ENCODE measurements at regions not wholly inside any gene's neighbourhood (a gene's known extent, or its start where the extent isn't known, plus 50 kb on each side); places are given as distances from the start of the nearest gene placed in this dataset.

DNA sequence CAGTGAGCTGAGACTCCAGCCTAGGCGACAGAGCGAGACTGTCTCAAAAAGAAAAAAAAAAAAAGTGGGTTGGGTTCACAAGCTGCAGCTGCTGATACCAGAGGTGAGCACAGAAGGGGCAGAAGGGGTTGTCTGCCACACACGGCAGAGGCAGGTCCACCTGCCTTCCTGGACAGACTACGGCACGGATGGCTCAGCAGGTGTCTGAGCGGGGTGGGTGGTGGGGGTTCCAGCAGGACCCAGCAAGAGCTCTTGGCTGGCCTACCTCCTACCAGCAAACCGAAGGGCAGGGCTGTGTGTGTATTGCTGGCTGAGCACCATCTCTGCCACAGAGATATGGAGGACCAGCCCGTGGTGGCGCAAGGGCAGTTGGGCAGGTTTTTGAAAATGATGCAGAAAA is 130.4 kb upstream of the ASB18 start:
- TF ChIP-seq, protein P1, sequence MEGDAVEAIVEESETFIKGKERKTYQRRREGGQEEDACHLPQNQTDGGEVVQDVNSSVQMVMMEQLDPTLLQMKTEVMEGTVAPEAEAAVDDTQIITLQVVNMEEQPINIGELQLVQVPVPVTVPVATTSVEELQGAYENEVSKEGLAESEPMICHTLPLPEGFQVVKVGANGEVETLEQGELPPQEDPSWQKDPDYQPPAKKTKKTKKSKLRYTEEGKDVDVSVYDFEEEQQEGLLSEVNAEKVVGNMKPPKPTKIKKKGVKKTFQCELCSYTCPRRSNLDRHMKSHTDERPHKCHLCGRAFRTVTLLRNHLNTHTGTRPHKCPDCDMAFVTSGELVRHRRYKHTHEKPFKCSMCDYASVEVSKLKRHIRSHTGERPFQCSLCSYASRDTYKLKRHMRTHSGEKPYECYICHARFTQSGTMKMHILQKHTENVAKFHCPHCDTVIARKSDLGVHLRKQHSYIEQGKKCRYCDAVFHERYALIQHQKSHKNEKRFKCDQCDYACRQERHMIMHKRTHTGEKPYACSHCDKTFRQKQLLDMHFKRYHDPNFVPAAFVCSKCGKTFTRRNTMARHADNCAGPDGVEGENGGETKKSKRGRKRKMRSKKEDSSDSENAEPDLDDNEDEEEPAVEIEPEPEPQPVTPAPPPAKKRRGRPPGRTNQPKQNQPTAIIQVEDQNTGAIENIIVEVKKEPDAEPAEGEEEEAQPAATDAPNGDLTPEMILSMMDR (IDR thresholded peaks at IDR 0.05) = no peak
- no peak for TF ChIP-seq POLR2A (IDR thresholded peaks at IDR 0.05)

Measured in uterus (tissue), 2 donors.